NCI-H146 (cell line): ENCODE measurements at regions not wholly inside any gene's neighbourhood (a gene's known extent, or its start where the extent isn't known, plus 50 kb on each side); places are given as distances from the start of the nearest gene placed in this dataset.
A peak's percentile ranks its signal among the peaks of the same experiment; 100 is the strongest.
"Not testable (repeated sequence)": the region's sequence is repeated elsewhere in the genome, so short reads cannot be mapped to it uniquely, and the experiment has no call there.

Experiments used
- DNase-seq: peaks from one replicate; lab custom pipeline; 2025; lab: John Stamatoyannopoulos, UW

GRCh38 chr14:23751616-23752015, 115.5 kb downstream of the DHRS2 start:
- DNase-seq: no peak

GRCh38 chr14:23763394-23763793, 127.2 kb downstream of the DHRS2 start:
- no peak for DNase-seq

DNA sequence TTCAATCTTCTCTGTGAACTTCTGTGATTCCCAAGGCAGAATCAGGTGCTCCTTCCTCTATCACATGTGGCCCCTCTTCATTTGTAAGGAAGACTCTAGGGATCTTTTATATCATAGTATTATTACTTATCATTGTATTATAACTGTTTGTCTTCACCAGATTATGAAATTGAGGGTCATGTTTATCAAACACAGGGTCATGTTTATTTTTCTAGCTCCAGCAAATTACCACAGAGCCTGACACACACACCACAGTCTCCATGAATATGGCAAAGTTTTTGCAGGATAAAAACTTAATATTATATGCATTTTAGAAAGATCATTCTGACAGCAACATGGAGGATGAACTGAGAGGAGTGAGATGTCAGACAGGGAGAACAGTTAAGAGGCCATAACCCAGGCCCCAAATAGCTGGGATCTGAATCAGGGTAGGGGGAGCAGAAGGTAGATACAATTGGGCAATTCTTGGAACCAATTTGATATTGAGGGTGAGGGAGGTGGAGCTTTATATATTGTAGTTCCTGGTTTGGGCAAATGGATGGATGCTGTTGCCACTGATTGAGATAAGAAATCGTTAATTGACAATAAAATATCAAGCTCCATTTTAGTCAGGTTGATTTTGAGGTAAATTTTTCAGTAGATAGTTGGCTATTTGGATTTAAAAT, 130.7 kb downstream of the DHRS2 start:
- no peak for DNase-seq

DNA sequence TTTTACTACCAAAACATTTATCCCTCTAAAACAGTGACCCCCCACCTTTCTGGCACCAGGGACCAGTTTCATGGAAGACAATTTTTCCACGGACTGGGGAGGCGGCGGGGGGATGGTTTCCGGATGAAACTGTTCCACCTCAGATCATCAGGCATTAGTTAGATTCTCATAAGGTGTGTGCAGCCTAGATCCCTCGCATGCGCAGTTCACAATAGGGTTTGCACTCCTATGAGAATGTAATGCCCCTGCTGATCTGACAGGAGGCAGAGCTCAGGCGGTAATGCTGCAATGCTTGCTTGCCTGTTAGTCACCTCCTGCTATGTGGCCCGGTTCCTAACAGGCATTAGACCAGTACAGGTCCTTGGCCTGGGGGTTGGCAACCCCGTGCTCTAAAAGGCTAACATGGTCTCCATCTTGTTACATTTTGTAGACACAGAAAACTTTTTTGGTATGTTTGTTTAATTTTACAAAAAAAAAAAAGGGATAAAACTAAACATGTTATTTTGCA, 133.1 kb downstream of the DHRS2 start:
- not testable (repeated sequence) for DNase-seq

GRCh38 chr14:23773981-23774380, 137.8 kb downstream of the DHRS2 start:
- DNase-seq: no peak

DNA sequence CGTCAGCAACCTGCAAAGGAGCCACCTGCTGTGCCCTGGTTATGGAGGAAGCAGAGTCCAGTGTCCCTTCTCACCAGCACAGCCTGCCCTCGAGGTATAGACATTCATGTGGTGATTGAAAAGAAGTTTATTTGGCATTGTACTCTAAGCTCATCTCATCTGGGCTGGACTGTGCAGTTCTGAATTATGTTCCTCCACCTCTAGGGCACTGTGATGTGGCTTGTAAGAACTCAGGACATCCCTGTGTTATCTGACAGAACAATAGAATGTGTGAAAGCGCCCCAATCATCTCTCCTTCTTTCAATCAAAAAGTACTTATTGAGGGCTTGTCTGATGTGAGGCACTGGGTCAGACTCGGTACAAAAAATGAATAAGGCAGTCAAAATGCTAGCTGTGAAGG, 140.1 kb downstream of the DHRS2 start:
- peak; percentile 36 for DNase-seq

DNA sequence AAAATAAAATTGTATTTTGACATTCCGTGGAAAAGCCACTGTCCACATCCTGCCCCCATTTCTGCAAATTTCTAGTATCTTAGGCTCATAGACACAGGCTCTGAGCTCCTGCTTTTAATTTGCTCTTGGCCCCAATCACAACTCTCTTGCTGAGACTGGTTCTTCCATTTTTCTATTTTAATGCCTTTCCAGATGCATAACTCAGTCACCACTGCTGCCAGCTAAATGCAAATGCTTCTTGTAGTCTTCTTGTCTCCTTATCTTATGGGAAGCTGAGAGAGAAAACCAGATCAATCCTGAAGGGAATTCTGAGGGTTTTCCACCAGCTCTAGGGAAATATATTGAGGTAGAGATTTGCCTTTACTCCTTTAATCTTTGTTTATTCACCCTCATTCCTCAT, 149.0 kb downstream of the DHRS2 start:
- DNase-seq: no peak

GRCh38 chr14:23787436-23787835, 151.3 kb downstream of the DHRS2 start:
- DNase-seq: no peak

GRCh38 chr14:23789696-23790095, 153.5 kb downstream of the DHRS2 start:
- DNase-seq: no peak

DNA sequence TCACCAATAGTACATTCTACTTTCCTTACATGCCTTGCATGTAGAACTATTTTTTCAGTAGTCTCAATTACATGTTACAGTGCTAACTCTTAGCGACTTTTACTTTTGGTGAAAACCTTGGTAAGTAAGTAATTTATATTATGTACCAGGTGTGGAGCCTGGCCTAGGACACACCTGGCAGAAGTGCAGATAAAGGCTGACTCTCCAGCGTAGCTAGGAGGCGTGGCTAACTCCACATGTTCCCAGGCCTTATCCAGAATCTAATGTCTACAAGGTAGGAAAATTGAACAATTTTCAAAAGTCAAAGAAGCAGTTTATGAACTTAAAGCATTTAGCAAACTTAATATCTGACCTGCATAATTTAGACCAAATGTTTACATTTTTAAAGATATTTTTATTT, 157.4 kb downstream of the DHRS2 start:
- DNase-seq: no peak

DNA sequence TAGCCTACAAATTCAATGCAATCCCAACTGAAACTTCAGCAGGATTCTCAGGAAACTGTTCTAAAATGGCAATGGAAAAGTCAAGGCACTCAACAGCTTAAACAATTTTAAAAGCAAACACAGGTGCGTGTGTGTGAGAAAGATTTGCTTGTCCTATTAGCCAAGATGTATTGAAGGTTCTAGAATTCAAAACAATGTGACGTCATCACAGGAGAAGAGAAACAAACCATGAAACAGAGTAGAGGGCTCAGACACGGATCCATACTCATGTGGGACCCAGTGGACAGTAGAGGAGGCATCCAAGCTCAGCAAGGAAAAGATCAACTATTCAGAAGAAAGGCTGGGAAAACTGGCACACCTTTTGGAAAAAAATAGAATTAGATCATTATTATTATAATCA, 152.8 kb upstream of the DHRS4 start:
- DNase-seq: no peak

GRCh38 chr14:23801766-23802165, 151.8 kb upstream of the DHRS4 start:
- no peak for DNase-seq

DNA sequence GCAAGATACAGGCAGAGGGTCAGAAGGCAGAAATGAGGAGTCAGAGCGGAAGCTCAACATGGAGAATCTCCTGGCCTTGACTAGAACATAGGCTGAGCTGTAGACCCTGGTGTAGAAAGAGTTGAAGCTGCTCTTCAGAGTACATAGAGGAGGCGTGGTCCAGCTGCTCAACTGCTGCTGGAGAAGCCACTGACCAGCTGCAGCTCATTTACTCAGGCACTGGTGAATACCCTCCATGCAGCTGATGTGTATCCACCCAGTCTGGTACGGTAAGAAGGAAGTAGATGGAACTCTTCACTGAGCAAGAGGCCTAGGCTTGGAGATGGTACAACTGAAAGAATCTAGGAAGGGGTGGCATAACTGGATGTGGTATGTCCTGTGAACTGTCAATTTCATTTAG, 148.8 kb upstream of the DHRS4 start:
- DNase-seq: no peak

- DNase-seq: no peak
Observed at GRCh38 chr14:23805761-23806160, 147.8 kb upstream of the DHRS4 start.

- no peak for DNase-seq
Observed at GRCh38 chr14:23814527-23815256, 138.9 kb upstream of the DHRS4 start.

DNA sequence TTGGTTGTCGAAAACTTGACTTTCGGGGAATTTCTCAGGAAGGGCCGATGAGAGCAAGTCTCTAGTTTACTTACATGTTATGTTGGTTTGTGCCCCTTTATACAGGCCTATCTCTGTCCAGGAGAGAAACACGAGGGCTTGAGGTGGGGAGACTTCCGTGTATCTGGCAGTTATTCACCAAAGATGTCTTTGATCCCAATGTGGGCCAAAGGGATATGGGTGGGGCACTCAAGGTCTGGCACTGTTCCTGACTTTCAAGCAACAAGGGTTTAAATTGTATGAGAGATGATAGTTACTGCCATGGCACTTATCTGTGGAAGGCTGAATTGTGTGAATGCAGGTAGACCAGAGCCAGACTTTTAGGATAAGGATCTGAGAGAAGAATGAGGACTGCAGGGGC, 137.2 kb upstream of the DHRS4 start:
- DNase-seq: no peak

DNA sequence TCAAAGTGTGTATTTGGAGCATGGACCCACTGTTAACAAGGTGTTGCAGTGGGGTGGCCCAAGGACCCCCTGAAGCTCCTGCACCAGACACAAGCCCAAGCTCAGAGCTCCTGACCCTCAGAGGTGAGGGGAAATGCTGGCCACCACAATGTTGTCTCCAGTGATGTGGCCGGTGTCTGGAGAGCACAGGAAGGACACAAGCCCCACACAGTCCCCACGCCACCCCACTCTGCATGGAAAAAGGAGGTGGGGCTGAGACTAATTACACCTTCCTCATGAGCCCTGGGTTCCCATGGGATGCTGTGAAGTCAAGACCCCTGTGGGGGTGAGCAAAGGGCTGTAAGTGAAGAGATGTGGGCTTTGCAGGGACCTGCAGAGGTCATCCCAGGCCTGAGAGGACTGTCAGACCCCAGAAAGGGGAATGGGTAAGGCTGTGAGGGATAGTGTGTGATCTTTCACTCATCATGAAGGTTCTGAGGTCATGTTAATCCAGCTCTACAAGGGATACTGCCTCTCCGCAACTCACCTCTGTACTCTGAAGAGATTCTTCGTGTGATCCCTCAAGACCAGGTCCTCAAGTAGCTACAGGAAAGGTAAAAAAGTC, 136.3 kb upstream of the DHRS4 start:
- no peak for DNase-seq

DNA sequence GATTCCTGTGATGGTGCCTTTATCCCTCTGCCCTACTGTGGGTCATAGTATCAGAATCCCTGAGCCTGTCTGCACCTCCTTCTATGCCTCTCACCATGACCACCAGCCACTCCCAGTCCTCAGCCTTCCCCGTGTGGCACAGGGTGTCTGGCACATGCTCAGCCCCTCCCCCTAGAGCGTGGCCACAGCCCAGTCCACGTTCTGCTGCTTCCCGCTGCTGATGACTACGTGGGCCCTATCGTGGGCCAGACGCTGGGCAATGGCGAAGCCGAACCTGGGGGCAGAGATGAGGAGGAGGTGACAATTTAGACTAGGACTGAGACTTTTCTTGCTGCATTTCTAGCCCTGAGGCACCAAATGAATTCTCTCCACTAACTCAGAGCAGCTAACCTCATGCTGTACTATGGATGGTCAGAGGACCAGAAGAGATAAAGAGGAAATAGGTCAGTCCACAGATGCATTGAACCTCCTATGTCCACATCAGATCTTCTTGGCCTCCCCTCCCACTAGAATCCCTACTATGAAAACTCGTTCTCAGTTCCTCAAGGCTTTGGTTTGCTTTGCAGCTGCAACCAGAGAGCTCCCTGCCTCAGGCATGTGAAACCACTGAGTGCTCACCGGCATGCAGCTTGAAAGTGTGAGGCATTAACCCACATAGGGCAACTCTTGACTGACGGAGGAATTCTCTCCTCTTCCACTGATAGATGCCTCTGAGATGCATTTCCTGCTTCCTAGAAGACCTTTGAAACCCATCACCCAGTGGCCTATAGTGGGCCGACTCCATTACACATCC, 126.3 kb upstream of the DHRS4 start:
- no peak for DNase-seq

DNA sequence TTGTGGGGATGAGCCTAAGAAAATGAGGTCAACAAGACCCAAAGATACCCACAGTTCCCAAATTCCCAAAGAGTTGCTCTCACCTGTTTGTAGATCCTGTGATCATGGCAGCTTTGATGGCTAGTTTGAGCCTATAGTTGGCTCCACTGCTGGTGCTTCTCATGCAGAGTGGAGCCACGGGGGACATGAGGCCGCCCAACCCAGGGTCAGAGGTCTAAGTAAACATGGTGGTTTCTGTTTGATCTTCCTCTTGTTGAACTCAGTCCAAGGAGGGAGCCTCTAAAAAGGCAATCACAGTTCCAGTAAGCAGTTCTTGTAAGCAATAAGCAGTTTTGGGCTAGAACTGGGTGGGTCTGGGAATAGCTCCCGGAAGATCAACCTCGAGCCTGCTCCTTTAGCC, 125.6 kb upstream of the DHRS4 start:
- DNase-seq: no peak

DNA sequence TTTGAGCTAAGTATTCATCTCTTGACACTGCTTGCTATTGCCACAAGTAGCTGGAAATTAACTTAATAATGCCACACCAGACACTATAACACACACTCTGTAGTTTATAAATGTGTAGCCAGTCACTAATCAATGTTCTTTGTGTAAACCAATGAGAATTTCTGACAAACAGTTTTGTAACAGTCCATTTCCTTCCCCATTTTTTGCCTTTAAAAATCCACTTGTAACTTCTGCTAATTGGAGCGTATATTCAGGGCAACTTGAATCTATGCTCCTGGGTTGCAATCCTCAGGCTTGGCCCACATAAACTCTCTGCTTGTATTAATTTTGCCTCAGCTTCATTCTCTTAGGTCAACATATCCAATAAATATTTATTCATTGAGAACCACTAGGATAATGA, 125.0 kb upstream of the DHRS4 start:
- DNase-seq: no peak

GRCh38 chr14:23829736-23830471, 123.7 kb upstream of the DHRS4 start:
- DNase-seq: no peak

DNA sequence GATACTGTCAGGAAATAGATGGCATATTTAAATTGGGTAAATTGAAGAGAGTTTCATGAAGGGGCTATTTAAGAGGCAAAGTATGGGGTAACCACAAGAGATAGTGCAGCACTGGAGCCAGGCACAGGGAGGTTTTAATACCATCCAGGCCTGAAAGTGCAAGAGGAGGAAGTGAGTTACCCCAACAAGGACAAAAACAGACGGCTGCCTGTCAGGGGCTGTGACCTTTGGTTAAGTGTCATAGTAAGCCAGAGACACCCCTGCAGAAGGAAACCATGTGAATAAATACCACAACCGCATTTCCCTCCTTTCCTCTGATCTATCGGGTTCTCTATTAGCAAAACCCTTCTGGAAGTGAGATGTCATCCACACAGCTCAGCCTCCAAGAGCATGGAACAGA, 122.0 kb upstream of the DHRS4 start:
- DNase-seq: no peak
